Suppressor macrophage (primary cell): ENCODE measurements at regions not wholly inside any gene's neighbourhood (a gene's known extent, or its start where the extent isn't known, plus 50 kb on each side); places are given as distances from the start of the nearest gene placed in this dataset.

Experiments
- DNase-seq, 4 experiments: peaks; one replicate each; pipeline ENCODE4 v3.0.0-alpha.2; 2020 to 2022

- peak in 1 of 4 experiments; percentile 9 for DNase-seq
Measured at GRCh38 chr3:152054315-152054714, 180.9 kb downstream of the SUCNR1 start.

- DNase-seq: no peak
Measured at GRCh38 chr3:152056073-152056472, 182.6 kb downstream of the SUCNR1 start.

GRCh38 chr3:152056481-152056880 lies 183.0 kb downstream of the SUCNR1 start:
- DNase-seq: no peak

GRCh38 chr3:152056987-152057386 lies 183.5 kb downstream of the SUCNR1 start:
- DNase-seq: no peak

DNA sequence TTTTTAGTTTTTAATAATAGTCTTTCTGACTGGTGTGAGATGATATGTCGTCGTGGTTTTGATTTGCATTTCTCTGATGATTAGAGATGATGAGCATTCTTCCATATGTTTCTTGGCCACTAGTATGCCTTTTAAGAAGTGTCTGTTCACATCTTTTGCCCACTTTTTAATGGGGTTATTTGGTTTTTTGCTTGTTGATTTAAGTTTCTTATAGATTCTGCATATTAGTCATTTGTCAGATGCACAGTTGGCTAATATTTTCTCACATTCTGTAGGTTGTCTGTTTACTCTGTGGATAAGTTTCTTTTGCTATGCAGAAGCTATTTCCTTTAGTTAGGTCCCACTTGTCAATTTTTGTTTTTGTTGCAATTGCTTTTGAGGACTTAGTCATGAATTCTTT lies 185.4 kb downstream of the SUCNR1 start:
- no peak for DNase-seq

DNA sequence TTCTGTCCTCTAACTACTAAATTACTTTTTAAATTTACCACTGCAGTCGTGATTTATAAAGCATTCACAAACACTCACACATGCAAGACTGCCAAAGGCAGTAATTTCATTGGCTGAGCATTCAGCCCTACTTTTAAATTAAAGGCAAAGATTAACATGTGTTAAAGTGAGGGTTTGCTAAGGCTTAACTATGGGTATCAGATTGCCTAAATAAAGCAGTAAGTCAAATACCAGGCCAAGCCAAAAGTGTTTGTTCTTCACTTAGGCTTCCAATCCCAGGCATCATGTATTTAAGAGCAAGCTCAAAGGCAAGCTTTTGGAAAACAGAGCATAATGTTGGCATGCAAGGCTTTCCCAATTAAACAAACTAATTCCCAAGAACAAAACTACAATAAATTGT lies 187.3 kb downstream of the SUCNR1 start:
- DNase-seq: no peak

GRCh38 chr3:152061296-152061695 lies 187.9 kb downstream of the SUCNR1 start:
- DNase-seq: no peak

- DNase-seq: no peak
Measured at GRCh38 chr3:152069871-152070270, 196.4 kb downstream of the SUCNR1 start.

GRCh38 chr3:152071315-152071714 lies 197.4 kb upstream of the MBNL1 start:
- no peak for DNase-seq

DNA sequence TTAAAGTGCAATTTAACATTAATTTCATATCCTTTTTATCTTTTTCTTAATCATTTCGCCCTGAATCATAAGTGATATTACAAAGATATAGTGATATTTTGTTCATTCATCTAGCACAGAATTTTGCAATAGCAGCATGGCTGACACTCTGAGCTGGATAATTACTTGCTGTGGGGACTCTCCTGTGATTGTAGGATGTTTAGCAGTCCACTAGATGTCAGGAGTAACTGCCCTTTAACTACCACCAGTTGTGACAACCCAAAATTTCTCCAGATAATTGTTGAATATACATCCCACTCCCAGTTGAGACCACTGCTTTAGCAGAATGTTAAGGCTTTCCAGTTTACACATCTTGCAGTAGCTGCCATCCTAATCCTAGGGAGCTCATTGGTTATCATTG lies 196.8 kb upstream of the MBNL1 start:
- peak; percentile 31 to 68 (median 53) for DNase-seq

DNA sequence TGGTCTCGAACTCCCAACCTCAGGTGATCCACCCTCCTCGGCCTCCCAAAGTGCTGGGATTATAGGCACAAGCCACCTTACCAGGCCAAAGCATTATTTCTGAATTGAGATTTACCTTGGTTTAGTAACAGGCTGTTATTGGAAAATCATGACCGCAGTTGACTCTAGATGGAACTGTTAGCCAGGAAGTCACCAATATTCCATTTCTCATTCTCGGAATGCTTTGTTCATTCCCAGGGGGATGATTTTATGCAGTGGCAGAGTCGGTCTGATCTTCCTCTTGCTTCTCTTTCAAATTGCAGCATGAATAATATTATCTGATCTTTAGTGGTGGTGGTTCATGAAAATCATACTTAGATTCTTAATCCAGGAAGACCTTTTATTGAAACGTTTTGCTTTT lies 195.5 kb upstream of the MBNL1 start:
- DNase-seq: no peak

GRCh38 chr3:152076148-152076547 lies 192.6 kb upstream of the MBNL1 start:
- peak in 1 of 4 experiments; percentile 11 for DNase-seq

DNA sequence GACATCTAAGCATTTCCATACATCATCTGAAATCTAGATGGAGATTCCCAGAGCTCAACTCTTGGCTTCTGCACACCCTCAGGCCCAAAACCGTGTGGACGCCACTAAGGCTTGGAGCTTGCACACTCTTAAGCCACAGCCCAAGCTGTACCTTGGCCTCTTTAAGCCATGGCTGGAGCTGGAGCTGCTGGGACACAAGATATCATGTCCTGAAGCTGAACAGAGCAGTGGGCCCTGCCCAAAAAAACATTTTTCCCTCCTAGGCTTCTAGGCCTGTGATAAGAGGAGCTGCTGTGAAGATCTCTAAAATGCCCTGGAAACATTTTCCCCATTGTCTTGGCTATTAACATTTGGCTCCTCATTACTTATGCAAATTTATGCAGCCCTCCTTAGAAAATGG lies 188.7 kb upstream of the MBNL1 start:
- DNase-seq: no peak

- DNase-seq: no peak
Measured at GRCh38 chr3:152083135-152083534, 185.6 kb upstream of the MBNL1 start.

- no peak for DNase-seq
Measured at GRCh38 chr3:152084441-152085158, 184.1 kb upstream of the MBNL1 start.

DNA sequence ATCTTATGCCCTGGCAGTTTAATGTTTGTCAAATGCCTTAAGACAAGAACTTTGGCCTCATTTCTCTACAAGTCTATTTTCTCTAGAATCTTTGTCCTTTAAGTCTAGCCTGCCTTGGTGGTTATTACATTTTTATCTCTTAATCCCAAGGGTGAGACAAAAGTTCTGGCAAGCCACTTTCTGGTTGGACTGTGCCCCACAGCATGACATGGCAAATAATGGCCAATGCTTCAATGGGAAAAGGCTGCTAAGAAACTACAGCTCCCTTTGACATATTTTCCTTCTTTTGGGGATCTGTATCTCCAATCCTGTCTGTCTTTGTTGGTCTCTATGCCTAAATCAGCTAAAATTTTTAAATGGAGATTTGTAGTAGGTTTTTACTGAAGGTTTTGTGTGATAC lies 181.6 kb upstream of the MBNL1 start:
- no peak for DNase-seq

DNA sequence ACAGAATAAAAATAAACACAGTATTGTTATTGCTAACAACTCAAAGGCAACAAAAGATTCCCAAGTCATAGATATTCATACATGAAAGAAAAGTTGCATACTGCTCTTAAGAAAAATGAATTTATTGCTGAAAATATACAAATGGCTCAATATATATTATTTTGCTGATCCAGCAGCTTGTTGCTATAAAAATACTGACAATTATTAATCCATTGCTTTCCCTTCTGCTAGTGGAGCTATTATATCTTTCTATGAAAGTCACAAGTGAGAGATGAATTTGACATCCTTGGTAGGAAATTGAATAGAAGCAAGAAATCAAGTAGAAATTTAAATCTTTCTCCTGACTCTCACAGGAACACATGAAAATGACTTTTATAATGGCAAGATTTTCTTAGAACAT lies 179.2 kb upstream of the MBNL1 start:
- DNase-seq: no peak

DNA sequence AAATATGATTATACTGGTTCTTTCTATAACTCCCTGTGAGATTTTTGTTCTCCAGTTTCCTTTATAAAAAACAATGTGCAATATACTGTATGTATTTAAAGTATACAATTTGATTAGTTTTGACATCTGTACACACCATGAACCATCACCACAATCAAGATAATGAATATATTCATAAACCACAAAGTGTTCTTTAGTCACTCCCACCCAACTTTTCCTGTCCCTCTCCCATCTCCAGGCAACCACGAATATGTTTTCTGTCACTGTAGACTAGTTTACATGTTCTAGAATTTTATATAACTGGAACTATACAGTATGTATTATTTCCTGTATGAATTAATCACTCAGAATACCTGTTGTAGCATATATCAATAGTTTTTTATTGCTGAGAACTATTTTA lies 177.0 kb upstream of the MBNL1 start:
- no peak for DNase-seq

DNA sequence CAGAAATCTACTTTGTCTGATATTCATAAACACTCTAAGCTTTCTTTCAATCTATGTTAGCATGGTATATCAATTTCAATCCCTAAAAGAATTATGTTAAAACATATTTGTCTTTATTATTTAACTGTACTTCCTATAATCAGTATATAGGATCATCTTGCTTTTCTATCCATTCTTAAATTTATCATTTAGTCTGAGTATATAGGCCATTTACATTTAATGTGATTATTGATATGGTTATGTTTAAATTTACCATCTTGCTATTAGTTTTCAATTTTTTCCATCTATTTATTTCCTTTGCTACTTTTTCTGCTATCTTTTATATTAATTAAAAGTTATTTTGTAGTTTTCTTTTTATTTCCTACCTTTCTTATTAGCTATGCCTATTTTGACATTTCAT lies 174.8 kb upstream of the MBNL1 start:
- no peak for DNase-seq

DNA sequence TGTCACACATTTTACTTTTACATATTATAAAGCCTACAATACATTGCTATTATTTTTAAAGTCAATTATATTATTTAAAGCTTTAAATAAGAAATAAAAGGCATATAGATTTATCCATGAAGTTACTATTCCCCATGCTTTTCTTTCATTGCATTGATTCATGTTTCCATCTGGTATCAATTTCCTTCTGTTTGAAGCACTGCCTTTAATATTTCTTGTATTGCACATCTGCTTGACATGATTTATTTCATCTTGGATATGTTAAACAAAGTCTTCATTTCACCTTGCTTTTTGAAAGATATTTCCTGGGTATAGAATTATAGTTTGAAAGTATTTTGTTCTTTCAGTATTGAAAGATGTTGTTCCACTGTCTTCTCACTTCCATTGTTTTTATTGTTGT lies 174.3 kb upstream of the MBNL1 start:
- DNase-seq: no peak

DNA sequence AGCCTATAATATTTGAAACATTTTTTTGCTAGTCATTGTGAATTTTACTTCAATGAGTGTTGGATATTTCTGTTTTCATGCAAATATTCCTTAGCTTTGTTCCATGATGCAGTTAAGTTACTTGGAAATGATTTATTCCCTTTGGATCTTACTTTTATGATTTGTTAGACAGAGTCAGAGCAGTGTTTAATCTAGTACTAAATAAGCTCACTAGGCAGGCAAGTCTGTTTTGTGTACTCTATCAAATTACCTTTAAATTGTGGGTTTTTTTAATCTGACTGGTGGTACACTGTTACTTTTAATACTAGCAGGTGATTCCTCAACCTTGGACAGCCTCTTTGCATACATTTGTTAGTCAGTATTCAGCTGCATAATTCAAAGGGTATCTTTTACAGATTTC lies 173.3 kb upstream of the MBNL1 start:
- DNase-seq: no peak

DNA sequence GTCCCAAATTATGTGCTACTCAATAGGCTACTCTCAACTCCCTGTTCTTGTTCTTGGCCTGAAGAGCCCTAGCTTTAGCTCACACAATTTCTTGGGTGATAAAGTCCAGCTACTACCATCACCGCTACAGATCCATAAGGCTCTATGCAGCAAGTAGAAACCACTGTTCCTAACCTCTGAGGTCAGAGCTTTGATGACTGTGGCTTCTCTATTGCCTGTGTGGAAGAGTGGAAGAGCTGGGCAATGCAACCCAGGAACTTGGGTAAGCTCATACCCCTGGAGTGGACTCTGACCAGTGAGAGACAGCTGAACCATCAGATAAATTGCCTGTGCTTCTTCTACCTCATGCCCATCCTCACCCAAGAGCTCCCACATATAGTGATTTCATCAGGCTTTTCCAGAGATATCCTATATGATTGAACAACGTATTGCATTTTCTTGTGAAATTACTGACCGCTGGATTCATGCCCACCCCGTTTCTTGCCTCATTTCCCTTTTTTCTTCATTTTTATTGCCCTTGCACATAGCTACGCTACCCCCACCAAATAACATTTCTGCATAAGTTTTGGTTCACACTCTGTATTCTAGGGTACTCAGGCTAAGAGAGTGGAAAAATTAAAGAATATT lies 172.3 kb upstream of the MBNL1 start:
- DNase-seq: peak; percentile 44 to 68 (median 50)

DNA sequence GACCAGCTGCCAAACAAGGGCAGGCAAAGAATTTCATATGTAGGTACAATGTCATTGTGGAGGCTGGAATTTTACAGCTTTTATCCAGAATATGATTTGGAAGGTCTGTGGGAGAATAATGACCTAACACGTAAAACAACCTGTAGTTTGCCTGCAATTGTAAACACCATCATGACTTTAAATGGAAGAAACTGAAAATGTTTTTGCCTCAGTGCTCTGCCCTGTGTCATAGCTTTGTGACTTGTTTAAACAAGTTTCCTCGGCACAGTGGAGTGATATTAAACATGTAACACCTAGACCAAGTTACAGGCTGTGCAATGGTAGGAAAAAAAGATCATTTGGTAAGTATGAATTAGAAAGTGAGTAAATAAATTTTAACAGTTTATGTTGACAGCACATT lies 171.6 kb upstream of the MBNL1 start:
- no peak for DNase-seq

DNA sequence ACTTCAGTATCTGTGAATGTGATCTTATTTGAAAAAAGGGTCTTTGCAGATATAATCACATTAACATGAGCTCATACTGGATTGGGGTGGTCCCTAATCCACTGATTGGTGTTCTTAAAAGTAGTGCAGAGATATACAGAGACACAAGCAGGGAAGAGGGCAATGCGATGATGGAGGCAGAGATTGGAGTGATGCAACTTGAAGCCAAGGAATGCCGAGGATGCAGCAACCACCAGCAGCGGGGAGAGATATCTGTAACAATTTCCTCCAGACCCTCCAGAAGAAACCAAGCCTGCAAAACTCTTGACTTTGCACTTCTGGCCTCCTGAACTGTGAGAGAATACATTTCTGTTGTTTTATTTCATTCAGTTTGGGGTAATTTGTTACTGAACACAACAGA lies 171.0 kb upstream of the MBNL1 start:
- no peak for DNase-seq
